Renal pelvis (tissue), 1 donor: ENCODE measurements at regions not wholly inside any gene's neighbourhood (a gene's known extent, or its start where the extent isn't known, plus 50 kb on each side); places are given as distances from the start of the nearest gene placed in this dataset.

Experiments used
- DNase-seq: peaks from one replicate; pipeline ENCODE4 v3.0.0-alpha.2; 2013

- DNase-seq = no peak
Observed at GRCh38 chr2:22900674-22901073, 484.3 kb upstream of the KLHL29 start.

DNA sequence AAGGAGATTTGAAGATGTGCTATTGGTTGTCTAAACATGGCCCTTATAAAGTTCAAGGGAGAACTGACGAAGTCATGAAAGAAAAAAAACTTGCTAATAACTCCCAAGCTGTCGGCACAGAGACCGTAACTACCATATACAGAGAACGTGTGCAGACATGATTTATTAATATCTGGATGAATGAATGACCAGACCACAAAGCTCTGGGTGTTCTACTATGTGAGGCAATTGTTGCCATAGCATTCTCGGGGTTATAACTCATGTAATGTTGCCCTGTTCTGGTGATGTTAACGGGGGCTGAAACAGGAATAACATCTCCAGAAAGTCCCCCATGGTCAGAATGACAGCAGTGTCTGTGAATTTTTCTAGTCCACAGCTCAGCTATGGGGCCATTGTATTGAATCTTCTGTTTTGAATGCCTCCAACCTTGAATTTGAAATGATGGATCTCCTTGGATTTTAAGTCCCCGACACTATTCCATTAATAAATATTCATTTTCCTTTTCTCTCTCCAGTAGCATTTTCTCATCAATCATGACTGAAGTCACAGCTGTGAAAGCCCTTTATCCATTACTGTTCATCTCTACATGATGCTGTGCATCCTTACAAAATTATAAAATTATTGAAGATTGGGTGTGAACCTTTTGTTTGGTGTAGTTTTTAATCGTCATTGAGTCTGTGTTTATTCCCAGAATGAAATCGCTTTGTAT lies 483.4 kb upstream of the KLHL29 start:
- DNase-seq = no peak

- no peak for DNase-seq
Observed at GRCh38 chr2:22902180-22902550, 482.8 kb upstream of the KLHL29 start.

DNA sequence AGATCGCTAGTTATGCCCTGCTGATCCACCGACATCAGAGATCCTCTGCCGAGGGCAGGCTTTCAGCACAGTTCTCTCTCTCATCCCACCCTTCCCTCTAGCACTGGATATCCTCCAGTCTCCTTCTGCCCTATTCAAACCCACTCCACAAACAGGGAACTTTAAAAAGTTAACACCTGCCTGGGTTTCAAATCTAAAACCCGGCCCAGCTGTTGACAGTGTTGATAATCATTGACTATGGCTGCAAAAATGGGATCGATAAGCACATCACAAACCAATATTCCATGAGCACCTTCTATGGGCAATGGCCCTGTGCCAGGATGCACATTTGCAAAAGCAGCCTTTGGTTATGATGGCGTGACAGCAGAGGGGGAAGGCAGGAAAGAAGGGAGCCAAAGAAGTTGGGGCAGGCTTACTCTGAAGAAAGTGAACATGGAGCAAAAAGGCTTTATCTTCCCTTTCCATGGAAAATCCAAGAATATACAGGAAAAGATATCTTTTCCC lies 482.3 kb upstream of the KLHL29 start:
- no peak for DNase-seq

DNA sequence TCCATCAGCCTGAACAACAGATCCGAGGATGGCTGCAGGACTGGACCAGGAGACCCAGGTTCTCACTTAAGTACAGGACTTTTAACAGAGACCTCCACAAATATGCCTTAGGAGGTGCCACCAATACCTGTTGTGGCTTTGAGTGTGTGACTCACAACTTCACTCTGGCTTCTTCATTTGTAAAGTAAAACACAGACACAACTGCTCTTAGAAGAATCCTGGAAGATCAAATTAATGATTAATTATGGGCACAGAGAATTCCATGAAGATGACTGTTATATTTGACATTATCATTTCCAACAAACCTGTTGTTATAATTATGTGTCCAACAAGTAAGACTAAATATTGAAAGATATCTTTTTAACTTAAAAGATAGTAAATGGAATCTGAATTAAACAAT lies 481.4 kb upstream of the KLHL29 start:
- no peak for DNase-seq

- DNase-seq = no peak
Observed at GRCh38 chr2:22904126-22904684, 480.8 kb upstream of the KLHL29 start.

- no peak for DNase-seq
Observed at GRCh38 chr2:22907330-22907729, 477.6 kb upstream of the KLHL29 start.

DNA sequence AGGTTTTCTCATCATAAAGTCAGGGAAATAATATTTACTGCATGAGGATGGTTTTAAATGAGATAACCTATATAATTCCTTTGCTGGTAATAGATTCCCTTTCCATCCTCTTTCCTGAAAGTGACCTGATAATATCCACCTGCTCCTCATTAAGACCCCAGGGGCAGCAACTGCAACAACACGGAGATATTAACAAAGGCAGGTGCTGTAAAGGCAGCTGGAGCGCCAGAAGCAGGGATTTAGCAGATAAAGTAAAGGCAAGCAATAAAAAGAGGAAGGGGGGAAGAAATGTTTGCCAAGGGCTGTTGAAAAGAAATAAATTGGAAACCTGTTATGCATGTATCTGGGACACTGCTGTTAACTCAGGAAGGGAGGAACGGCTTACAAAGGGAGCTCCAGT lies 472.6 kb upstream of the KLHL29 start:
- no peak for DNase-seq

GRCh38 chr2:22929998-22930397 lies 455.0 kb upstream of the KLHL29 start:
- DNase-seq = no peak

- no peak for DNase-seq
Observed at GRCh38 chr2:22930781-22931180, 454.2 kb upstream of the KLHL29 start.

DNA sequence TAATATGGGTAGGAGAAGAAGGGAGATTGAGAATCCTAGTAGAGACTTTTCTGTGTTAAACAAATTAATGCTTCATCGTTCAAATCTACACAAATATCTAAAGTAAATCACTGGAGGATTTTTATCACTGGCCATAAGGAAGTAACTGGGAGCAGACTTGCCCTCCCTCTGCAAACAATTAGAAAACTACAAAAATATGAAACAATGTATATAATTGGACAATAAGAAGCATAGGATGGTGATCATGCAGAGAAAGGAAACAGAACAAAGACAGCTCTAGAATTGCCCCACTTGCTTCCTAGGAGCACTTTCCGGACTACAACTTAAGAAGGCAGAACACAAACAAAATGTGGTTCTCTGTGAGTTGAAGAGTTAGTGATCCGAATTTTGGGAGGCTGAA lies 452.7 kb upstream of the KLHL29 start:
- no peak for DNase-seq

DNA sequence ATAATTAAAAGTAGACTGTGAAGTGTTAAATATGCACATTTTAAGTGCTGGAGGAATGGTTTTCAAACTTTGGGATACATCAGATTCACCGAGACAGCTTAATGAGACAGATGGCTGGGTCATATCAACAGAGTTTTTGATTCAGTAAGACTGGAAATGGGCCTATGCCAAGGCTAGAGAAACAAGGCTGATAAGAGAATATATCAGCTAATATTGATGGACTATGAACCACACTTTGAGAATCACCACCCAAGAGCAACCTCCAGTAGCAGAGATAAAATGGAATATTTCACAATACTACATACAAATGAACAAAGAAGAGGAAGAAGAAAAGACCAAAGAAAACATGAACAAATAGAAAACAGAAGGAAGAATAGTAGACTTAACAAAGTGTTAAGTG lies 450.2 kb upstream of the KLHL29 start:
- no peak for DNase-seq

GRCh38 chr2:22942441-22942840 lies 442.5 kb upstream of the KLHL29 start:
- no peak for DNase-seq

GRCh38 chr2:22944143-22944542 lies 440.8 kb upstream of the KLHL29 start:
- no peak for DNase-seq

GRCh38 chr2:22946553-22946952 lies 438.4 kb upstream of the KLHL29 start:
- DNase-seq = no peak

GRCh38 chr2:22947741-22948140 lies 437.2 kb upstream of the KLHL29 start:
- DNase-seq = no peak

DNA sequence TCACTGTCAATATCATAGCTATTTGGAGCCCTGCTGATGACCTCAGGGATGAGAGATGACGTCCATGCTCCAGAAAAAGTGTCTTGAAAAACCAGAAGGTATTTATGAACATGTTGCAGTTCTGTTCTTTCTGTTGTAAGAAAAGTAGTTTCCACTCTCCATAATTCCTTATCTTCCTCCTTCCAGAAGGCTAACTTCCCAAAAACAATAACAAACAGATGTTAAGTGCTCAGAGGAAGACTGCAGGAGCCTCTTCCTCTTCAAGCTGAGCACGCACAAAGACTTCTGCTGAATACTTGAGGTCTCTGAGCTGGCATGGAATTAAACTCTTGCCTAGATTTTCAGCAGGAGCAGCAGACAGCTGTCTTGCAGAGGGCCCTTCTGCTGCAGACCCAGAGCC lies 434.5 kb upstream of the KLHL29 start:
- DNase-seq = no peak

- no peak for DNase-seq
Observed at GRCh38 chr2:22952656-22953225, 432.2 kb upstream of the KLHL29 start.

DNA sequence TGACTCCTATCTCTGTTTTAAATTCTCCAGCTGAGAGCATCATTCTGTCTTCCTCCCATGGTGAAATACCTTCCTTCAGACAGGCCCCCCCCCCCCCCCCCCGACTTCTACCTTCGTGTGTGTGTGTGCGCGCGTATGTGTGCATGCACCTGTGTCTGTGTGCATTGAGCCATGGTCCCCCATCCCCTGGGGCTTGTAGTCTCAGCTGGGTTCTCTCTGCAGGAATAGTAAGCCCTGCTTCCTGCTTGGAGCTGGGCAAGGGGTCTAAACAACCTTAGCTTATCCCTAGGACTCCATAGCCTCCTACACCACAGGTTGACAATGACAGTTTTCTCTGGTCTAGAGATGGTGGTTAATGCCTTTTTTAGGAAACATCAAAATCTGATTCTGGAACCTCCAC lies 427.5 kb upstream of the KLHL29 start:
- DNase-seq = no peak

- no peak for DNase-seq
Observed at GRCh38 chr2:22958308-22958707, 426.7 kb upstream of the KLHL29 start.

DNA sequence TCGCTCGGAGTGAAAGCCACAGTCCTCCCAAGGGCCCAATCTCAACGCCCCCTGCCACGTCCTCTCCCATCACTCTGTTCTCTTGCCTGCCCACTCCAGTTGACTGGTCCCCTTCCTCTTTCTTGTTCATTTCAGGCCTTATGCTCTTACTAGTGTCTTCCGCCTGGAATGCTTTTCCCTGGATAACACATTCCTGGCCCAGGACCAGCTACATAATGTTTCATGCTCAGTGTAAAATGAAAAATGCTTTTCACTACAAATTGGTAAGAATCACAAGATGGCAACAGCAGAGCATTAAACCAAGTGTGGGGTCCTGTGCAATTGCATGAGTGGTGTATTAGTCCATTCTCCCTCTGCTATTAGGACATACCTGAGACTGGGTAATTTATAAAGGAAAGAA lies 417.2 kb upstream of the KLHL29 start:
- no peak for DNase-seq

DNA sequence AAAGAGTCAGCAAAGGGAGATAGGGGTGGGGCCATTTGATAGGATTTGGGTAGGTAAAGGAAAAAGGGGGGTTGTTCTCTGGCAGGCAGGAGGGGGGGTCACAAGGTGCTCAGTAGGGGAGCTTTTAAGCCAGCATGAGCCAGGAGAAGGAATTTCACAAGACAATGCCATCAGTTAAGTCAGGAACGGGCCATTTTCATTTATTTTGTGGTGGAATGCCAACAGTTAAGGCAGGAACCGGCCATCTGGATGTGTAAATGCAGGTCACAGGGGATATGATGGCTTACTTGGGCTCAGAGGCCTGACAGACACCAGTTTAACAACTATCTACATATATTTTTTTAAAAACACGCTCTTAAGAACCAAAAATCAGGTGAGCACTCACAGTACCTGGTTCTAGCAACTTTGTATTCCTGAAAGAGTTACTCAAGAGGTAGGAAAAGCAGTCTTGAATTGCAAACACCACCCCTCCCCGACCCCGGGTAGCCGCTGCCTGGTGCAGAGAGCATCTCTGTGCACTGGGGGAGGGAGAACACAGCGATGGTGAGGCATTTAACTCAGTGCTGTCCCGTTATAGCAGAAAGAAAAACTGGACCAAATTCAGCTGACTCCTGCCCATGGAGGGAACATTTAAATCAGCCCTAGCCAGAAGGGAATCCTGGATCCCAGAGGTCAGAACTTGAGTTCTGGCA lies 414.5 kb upstream of the KLHL29 start:
- no peak for DNase-seq

GRCh38 chr2:22970991-22971390 lies 414.0 kb upstream of the KLHL29 start:
- DNase-seq = no peak
